GM06990 (cell line): ENCODE measurements at regions not wholly inside any gene's neighbourhood (a gene's known extent, or its start where the extent isn't known, plus 50 kb on each side); places are given as distances from the start of the nearest gene placed in this dataset.

Source experiments
- DNase-seq: peaks from one replicate; pipeline ENCODE4 v3.0.0-alpha.2; 2011; ENCODE audit not compliant: insufficient read length; ENCODE audit errors: extremely low read depth
- H3K27me3 ChIP-seq: replicated peaks from 2 replicates; pipeline ENCODE4 v1.6.0; 2011; ENCODE audit warnings: low read length; ENCODE audit not compliant: control insufficient read depth, insufficient read depth
- H3K36me3 ChIP-seq: 2 replicates; pipeline ENCODE4 v1.5.1; 2011; ENCODE audit warnings: low read length; ENCODE audit not compliant: control insufficient read depth, insufficient read depth
- H3K4me3 ChIP-seq: replicated peaks from 2 replicates; pipeline ENCODE4 v1.5.1; 2011; ENCODE audit warnings: low read depth, mild to moderate bottlenecking, control low read depth, low read length
- CTCF ChIP-seq: IDR thresholded peaks from 2 replicates; pipeline ENCODE4 v1.5.1; 2011; ENCODE audit warnings: low read length, control low read depth, mild to moderate bottlenecking, inconsistent platforms; ENCODE audit not compliant: insufficient read depth, poor library complexity, severe bottlenecking

GRCh38 chr7:13060173-13060572, 372.7 kb downstream of the ARL4A start:
- no peaks in the 10 kb centered on the region for H3K36me3 ChIP-seq
- TF ChIP-seq CTCF, result no peak
- H3K4me3 ChIP-seq, result no peak overlapping the region
- no peak for DNase-seq
- no peaks in the 10 kb centered on the region for H3K27me3 ChIP-seq

DNA sequence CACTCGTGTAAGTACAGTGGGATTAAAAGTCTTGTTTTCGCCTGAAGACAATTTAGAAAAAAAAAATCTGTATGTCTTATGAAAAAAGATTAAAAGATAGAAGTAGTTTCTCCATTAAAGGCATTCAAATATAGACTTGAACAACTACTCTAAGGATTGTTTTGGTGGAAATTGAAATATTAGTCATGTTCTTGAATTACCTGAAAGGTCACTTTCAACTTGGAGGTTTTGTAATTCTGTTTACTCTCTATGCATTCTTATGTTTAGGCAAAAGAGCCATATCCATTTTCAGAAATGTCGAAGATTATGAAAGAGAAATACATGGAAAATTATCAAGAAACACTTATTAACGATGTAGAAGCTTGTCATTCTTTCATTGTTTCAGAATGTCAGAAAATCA, 373.7 kb downstream of the ARL4A start:
- Histone ChIP-seq H3K36me3 (no peaks in the 10 kb centered on the region), H3K27me3 (no peaks in the 10 kb centered on the region), H3K4me3 (no peak overlapping the region)
- no peak for DNase-seq
- TF ChIP-seq CTCF, result no peak

DNA sequence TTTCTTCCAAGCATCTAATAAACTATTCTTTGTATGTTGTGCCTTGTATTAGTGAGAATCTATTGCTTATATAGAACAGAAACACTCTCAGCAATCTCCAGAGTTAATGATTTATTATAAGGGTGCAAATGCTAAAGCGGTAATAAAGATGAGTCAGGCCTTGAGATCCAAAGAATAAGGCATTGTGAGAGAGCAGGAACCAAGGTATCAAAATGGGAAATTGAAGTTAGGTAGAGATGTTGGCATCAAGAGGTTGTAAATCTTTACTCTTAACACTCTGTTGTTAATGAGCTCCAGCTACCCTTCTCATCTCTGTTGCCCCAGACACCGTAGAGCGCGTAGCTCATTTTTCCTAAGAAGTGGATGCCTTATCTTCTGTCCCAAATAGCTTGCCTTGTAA, 375.2 kb downstream of the ARL4A start:
- H3K4me3 ChIP-seq, result no peak overlapping the region
- no peaks in the 10 kb centered on the region for H3K27me3 ChIP-seq
- no peaks in the 10 kb centered on the region for H3K36me3 ChIP-seq
- TF ChIP-seq CTCF, result no peak
- DNase-seq, result no peak

DNA sequence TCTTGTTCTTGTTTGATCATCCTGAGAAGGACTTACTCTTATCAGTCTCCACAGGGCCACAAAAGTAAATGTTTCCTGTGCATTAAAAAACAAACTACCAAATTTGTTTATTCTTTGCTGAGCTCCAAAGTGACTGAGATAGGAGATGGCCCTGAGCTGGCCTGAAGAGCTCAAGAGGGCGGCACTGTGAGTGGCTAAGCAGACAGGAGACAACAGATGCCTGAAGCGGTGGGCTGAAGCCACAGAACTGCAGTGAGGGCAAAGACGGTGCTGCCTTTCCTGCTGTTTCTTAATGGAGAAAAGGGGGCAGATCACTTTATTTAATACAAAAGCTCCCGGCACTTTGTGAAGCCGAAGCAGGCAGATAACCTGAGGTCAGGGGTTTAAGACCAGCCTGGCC, 379.6 kb downstream of the ARL4A start:
- Histone ChIP-seq H3K36me3 (no peaks in the 10 kb centered on the region), H3K27me3 (no peaks in the 10 kb centered on the region), H3K4me3 (no peak overlapping the region)
- no peak for TF ChIP-seq CTCF
- no peak for DNase-seq

GRCh38 chr7:13068032-13068431, 380.6 kb downstream of the ARL4A start:
- TF ChIP-seq CTCF, result no peak
- Histone ChIP-seq H3K36me3 (no peaks in the 10 kb centered on the region), H3K27me3 (no peaks in the 10 kb centered on the region), H3K4me3 (no peak overlapping the region)
- no peak for DNase-seq

DNA sequence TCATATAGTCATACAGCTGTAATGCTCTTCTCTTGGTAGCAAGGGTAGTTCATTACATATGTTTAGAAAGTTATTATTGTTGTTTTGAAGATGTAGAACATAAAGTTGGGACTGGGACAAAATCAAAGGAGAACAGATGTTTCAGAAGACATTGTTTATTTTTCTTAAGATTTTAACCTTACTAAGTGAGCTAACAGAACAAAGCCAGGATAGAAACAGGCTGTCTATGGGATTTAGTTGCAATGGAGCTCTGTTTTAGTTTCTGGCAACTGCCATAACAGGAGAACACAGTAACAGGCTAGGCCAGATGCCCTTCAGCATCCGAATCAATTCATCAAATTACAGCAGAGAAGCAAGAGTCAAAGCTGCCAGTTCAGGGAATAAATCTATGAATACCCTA, 382.4 kb downstream of the ARL4A start:
- no peak for TF ChIP-seq CTCF
- no peaks in the 10 kb centered on the region for H3K36me3 ChIP-seq
- H3K4me3 ChIP-seq, result no peak overlapping the region
- H3K27me3 ChIP-seq, result no peaks in the 10 kb centered on the region
- DNase-seq, result no peak
